Activated B cell treated with CpG ODN at 0.5 μM for 24 hours (primary cell): ENCODE measurements at regions not wholly inside any gene's neighbourhood (a gene's known extent, or its start where the extent isn't known, plus 50 kb on each side); places are given as distances from the start of the nearest gene placed in this dataset.

Source experiments
- ATAC-seq: fragments of 200-7000 bp; cut with Tn5 transposase; one replicate; pipeline ENCODE4 v1.10.0; 2021; ENCODE audit warnings: low read depth, mild to moderate bottlenecking, moderate library complexity
- CTCF ChIA-PET: fragments of 350-600 bp; sonication (Branson Sonifier 250); formaldehyde crosslinking; loops from one replicate; lab custom pipeline; 2021; ENCODE audit warnings: antibody characterized with exemption; lab: Charles Lee
- POLR2A ChIA-PET: fragments of 350-600 bp; sonication (Branson Sonifier 250); formaldehyde crosslinking; loops from one replicate; lab custom pipeline; 2021; ENCODE audit warnings: antibody characterized with exemption; lab: Charles Lee
- DNase-seq: peaks from one replicate; pipeline ENCODE4 v3.0.0; 2022
- H3K27ac Mint-ChIP-seq: one replicate; pipeline ENCODE4 v1.8.0; 2020; ENCODE audit warnings: mixed read lengths
- H3K27me3 Mint-ChIP-seq: one replicate; pipeline ENCODE4 v1.8.0; 2021; ENCODE audit warnings: mixed read lengths
- H3K36me3 Mint-ChIP-seq: one replicate; pipeline ENCODE4 v1.8.0; 2021; ENCODE audit warnings: low read depth, mixed read lengths
- H3K4me1 Mint-ChIP-seq: one replicate; pipeline ENCODE4 v1.8.0; 2021; ENCODE audit warnings: mixed read lengths
- H3K4me3 Mint-ChIP-seq: one replicate; pipeline ENCODE4 v1.8.0; 2020; ENCODE audit warnings: mild to moderate bottlenecking, mixed read lengths
- H3K9me3 Mint-ChIP-seq: one replicate; pipeline ENCODE4 v1.8.0; 2020; ENCODE audit warnings: mixed read lengths
- intact Hi-C: fragments of 100-400 bp; cut with micrococcal nuclease; formaldehyde crosslinking; loops from one replicate; pipeline ENCODE4 v1.15.1; 2024
- TF ChIP-seq, protein P1 (sequence below): fragments of 200-600 bp; IDR thresholded peaks from one replicate; pipeline ENCODE4 v1.8.0; 2022; ENCODE audit warnings: antibody characterized with exemption, mild to moderate bottlenecking

GRCh38 chr13:32881074-32881776 is 135.0 kb upstream of the KL start:
- H3K27ac Mint-ChIP-seq, result no peak overlapping the region
- no peaks in the 10 kb centered on the region for H3K4me1 Mint-ChIP-seq
- ATAC-seq (no peak), DNase-seq (no peak)
- ChIA-PET CTCF (no interaction called here), POLR2A (no interaction called here)
- peaks cover 3% of the 10 kb centered on the region for H3K27me3 Mint-ChIP-seq
- H3K4me3 Mint-ChIP-seq, result no peak overlapping the region
- TF ChIP-seq, protein P1, sequence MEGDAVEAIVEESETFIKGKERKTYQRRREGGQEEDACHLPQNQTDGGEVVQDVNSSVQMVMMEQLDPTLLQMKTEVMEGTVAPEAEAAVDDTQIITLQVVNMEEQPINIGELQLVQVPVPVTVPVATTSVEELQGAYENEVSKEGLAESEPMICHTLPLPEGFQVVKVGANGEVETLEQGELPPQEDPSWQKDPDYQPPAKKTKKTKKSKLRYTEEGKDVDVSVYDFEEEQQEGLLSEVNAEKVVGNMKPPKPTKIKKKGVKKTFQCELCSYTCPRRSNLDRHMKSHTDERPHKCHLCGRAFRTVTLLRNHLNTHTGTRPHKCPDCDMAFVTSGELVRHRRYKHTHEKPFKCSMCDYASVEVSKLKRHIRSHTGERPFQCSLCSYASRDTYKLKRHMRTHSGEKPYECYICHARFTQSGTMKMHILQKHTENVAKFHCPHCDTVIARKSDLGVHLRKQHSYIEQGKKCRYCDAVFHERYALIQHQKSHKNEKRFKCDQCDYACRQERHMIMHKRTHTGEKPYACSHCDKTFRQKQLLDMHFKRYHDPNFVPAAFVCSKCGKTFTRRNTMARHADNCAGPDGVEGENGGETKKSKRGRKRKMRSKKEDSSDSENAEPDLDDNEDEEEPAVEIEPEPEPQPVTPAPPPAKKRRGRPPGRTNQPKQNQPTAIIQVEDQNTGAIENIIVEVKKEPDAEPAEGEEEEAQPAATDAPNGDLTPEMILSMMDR, result no peak
- intact Hi-C loops, result no loop called here
- no peaks in the 10 kb centered on the region for H3K36me3 Mint-ChIP-seq
- H3K9me3 Mint-ChIP-seq, result no peaks in the 10 kb centered on the region

DNA sequence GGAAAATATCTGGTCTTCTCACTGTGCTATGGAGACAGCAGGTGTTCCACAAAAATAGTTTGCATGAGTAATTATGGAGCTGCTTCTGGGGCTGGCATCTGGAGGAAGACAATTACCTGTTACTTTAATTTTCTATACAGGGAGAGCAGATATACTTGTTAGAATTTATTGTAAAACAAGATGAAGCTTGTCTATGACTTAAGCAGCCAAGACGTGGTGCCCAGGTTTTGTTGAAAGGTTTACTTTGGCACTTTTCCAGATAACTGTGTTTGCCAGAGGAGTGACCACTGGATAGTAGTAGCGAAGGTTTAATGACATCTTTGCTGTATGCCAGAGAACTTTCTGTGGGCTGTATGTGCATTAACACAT is 134.5 kb upstream of the KL start:
- no peak overlapping the region for H3K4me3 Mint-ChIP-seq
- no peak for DNase-seq
- no peaks in the 10 kb centered on the region for H3K4me1 Mint-ChIP-seq
- TF ChIP-seq, protein P1, result no peak
- intact Hi-C loops, result no loop called here
- H3K27ac Mint-ChIP-seq, result no peak overlapping the region
- no peaks in the 10 kb centered on the region for H3K36me3 Mint-ChIP-seq
- no peak for ATAC-seq
- H3K9me3 Mint-ChIP-seq, result no peaks in the 10 kb centered on the region
- ChIA-PET POLR2A (no interaction called here), CTCF (no interaction called here)
- H3K27me3 Mint-ChIP-seq, result peaks cover 3% of the 10 kb centered on the region

- ChIA-PET CTCF (no interaction called here), POLR2A (no interaction called here)
- TF ChIP-seq, protein P1, result no peak
- H3K9me3 Mint-ChIP-seq, result peaks cover 4% of the 10 kb centered on the region
- H3K36me3 Mint-ChIP-seq, result no peaks in the 10 kb centered on the region
- no peak for ATAC-seq
- H3K27ac Mint-ChIP-seq, result no peak overlapping the region
- DNase-seq, result no peak
- peaks cover under 1% of the 10 kb centered on the region for H3K27me3 Mint-ChIP-seq
- H3K4me1 Mint-ChIP-seq, result no peaks in the 10 kb centered on the region
- no peak overlapping the region for H3K4me3 Mint-ChIP-seq
- intact Hi-C loops, result no loop called here
These were observed 133.5 kb upstream of the KL start for GRCh38 chr13:32882691-32883090.

GRCh38 chr13:32883474-32883873 is 132.7 kb upstream of the KL start:
- H3K27ac Mint-ChIP-seq, result no peak overlapping the region
- no peak overlapping the region for H3K4me3 Mint-ChIP-seq
- peaks cover 10% of the 10 kb centered on the region for H3K9me3 Mint-ChIP-seq
- TF ChIP-seq, protein P1, result no peak
- no peaks in the 10 kb centered on the region for H3K27me3 Mint-ChIP-seq
- ATAC-seq (no peak), DNase-seq (no peak)
- ChIA-PET CTCF (no interaction called here), POLR2A (no interaction called here)
- intact Hi-C loops, result no loop called here
- no peaks in the 10 kb centered on the region for H3K4me1 Mint-ChIP-seq
- H3K36me3 Mint-ChIP-seq, result no peaks in the 10 kb centered on the region

DNA sequence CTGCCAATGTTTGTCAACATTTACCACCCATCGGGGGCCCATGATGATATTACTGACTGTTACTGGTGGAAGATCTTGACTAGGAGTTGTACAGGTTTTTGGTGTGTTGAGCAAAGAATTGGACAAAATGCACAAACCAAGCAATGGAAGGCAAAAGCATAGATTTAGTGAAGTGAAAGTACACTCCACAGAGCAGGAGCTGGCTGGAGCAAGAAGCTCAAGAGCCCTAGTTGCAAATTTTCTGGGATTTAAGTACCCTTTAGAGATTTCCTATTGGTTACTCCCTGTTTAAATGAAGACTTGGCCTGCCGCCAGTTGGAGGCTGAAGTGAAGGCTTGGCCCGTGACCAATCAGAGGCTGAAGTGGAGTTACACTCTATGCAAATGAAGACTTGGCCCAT is 128.6 kb upstream of the KL start:
- Mint-ChIP-seq H3K36me3 (no peaks in the 10 kb centered on the region), H3K27ac (no peak overlapping the region), H3K4me1 (no peaks in the 10 kb centered on the region), H3K27me3 (peaks cover under 1% of the 10 kb centered on the region), H3K9me3 (peaks cover 10% of the 10 kb centered on the region), H3K4me3 (no peak overlapping the region)
- ATAC-seq (no peak), DNase-seq (no peak)
- TF ChIP-seq, protein P1, result no peak
- intact Hi-C loops, result no loop called here
- POLR2A ChIA-PET, result no interaction called here
- CTCF ChIA-PET, result no interaction called here
